ENCODE measurements at regions not wholly inside any gene's neighbourhood (a gene's known extent, or its start where the extent isn't known, plus 50 kb on each side); places are given as distances from the start of the nearest gene placed in this dataset.

DNA sequence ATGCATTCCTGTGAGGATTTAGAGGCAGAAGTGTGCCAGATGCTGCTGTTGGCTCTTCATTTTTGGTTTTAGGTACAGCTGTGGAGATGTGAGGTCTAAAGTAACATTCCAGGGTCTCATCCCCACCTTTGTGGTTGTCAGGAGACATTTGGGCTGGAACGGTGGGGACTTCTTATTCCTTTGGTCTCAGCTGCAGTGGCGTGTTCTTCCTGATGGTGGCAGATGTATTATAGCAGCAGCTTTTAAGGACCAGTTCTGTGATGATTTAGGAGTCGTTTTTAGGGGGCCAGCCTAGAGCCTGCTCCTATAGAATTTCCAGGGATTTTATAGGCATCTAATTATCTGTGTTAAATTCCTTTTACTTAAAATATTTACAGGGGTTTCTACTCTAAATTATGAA, 221.0 kb upstream of the EOMES start:
- no peaks in the 10 kb centered on the region for H3K4me1 ChIP-seq
- H3K9me3 ChIP-seq = no peaks in the 10 kb centered on the region
- intact Hi-C loops (cut with DNase I; ENCODE audit: low total_unique reads) = no loop called here
- H3K27me3 ChIP-seq = no peaks in the 10 kb centered on the region
- H3K4me3 ChIP-seq = no peak overlapping the region
- DNase-seq = no peak
- H3K36me3 ChIP-seq = no peaks in the 10 kb centered on the region
- no peak overlapping the region for H3K27ac ChIP-seq
- TF ChIP-seq, protein P1, sequence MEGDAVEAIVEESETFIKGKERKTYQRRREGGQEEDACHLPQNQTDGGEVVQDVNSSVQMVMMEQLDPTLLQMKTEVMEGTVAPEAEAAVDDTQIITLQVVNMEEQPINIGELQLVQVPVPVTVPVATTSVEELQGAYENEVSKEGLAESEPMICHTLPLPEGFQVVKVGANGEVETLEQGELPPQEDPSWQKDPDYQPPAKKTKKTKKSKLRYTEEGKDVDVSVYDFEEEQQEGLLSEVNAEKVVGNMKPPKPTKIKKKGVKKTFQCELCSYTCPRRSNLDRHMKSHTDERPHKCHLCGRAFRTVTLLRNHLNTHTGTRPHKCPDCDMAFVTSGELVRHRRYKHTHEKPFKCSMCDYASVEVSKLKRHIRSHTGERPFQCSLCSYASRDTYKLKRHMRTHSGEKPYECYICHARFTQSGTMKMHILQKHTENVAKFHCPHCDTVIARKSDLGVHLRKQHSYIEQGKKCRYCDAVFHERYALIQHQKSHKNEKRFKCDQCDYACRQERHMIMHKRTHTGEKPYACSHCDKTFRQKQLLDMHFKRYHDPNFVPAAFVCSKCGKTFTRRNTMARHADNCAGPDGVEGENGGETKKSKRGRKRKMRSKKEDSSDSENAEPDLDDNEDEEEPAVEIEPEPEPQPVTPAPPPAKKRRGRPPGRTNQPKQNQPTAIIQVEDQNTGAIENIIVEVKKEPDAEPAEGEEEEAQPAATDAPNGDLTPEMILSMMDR (IDR thresholded peaks at IDR 0.05) = no peak
- no peak for TF ChIP-seq POLR2A (IDR thresholded peaks at IDR 0.05)

DNA sequence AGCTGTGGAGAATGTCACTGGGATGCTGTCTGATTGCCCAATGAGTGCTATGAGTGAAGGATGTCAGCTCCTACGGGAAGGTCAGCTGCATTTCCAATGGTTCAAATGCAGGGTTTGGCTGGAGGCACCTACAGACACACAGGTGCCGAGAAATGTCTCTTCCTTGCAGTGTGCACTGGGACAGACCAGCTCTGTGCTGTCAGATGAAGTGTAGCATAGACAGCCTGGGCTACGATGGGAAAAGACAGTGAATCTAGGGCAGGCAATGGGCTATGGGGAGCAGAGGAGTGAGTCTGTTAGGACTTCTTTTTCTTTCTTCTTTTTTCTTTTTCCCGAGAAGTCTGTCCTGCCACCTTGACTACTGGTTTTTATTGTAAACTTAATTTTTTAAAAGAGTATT, 223.1 kb upstream of the EOMES start:
- Histone ChIP-seq H3K27ac (no peak overlapping the region), H3K36me3 (no peaks in the 10 kb centered on the region), H3K4me3 (no peak overlapping the region), H3K4me1 (no peaks in the 10 kb centered on the region), H3K9me3 (no peaks in the 10 kb centered on the region), H3K27me3 (no peaks in the 10 kb centered on the region)
- DNase-seq = no peak
- intact Hi-C loops (cut with DNase I; ENCODE audit: low total_unique reads) = no loop called here
- TF ChIP-seq POLR2A (IDR thresholded peaks at IDR 0.05) = no peak
- TF ChIP-seq, protein P1 (IDR thresholded peaks at IDR 0.05) = no peak

DNA sequence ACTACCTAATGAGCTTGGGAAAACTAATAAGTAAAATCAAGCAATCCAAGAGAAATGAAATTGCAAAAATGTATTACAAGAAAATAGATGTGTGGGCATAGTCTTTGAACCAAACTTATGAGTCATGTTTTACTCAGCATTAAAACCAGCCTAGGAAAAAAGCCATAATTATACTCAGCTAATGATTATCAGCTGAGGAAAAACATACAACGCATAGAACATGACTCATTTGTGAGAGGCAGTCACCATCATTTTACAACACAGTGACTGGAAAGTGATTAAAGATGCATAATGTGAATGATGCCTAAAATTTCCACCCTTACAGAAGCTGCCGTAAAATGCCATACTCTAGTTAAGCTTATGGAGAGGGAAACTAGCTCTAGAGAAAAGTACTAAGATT, 238.0 kb upstream of the EOMES start:
- H3K4me3 ChIP-seq = no peak overlapping the region
- no peaks in the 10 kb centered on the region for H3K4me1 ChIP-seq
- H3K36me3 ChIP-seq = no peaks in the 10 kb centered on the region
- TF ChIP-seq POLR2A (IDR thresholded peaks at IDR 0.05) = no peak
- TF ChIP-seq, protein P1 (IDR thresholded peaks at IDR 0.05) = no peak
- intact Hi-C loops (cut with DNase I; ENCODE audit: low total_unique reads) = no loop called here
- no peaks in the 10 kb centered on the region for H3K27me3 ChIP-seq
- no peak for DNase-seq
- no peak overlapping the region for H3K27ac ChIP-seq
- H3K9me3 ChIP-seq = no peaks in the 10 kb centered on the region

DNA sequence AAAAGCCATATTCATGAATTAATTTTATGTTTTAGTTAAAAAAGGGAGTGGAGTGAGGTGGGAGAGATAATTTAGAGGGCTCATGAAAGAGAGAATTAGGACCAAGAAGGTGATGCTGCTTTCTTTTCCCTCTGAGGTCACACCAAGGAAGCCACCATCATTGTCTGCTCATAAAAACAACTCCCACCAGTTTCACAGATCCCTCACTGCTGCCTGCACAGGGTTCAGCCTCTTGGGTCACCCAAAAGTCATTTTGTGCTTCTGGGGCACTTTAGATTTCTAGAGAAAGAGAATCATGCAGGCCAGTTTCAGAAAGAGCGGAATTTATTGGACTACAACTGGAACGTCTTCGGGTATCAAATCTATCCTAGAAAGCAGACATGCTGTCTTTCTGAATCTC, 241.4 kb upstream of the EOMES start:
- intact Hi-C loops (cut with DNase I; ENCODE audit: low total_unique reads) = no loop called here
- TF ChIP-seq POLR2A (IDR thresholded peaks at IDR 0.05) = no peak
- TF ChIP-seq, protein P1 (IDR thresholded peaks at IDR 0.05) = no peak

DNA sequence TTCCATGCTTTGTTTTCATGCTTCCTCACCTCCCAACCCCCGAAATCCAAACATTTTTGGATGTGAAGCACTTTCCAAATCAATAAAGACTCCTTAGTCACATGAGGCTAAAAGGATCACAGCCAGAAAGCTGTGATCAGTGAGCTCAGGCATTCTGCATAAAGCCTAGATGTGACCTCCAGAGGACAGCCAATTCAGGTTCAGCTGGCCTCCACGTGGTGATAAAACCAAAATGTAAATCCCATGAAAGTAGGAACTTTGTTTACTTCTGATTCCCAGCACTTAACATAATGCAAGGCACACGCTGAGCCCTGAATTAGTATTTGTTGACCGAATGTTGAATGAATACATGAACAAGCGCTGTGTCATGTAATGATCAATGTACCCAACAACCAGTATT, 249.5 kb upstream of the EOMES start:
- Histone ChIP-seq H3K36me3 (no peaks in the 10 kb centered on the region), H3K27ac (no peak overlapping the region), H3K27me3 (no peaks in the 10 kb centered on the region), H3K4me3 (no peak overlapping the region), H3K9me3 (no peaks in the 10 kb centered on the region), H3K4me1 (no peaks in the 10 kb centered on the region)
- intact Hi-C loops (cut with DNase I; ENCODE audit: low total_unique reads) = no loop called here
- no peak for TF ChIP-seq POLR2A (IDR thresholded peaks at IDR 0.05)
- TF ChIP-seq, protein P1 (IDR thresholded peaks at IDR 0.05) = no peak
- no peak for DNase-seq

More for the DNA sequence above, 241.4 kb upstream of the EOMES start:
- Histone ChIP-seq H3K27me3 (no peaks in the 10 kb centered on the region), H3K4me3 (no peak overlapping the region), H3K27ac (no peak overlapping the region), H3K4me1 (no peaks in the 10 kb centered on the region), H3K36me3 (no peaks in the 10 kb centered on the region), H3K9me3 (no peaks in the 10 kb centered on the region)
- no peak for DNase-seq

All from uterus (tissue), 3 donors.